ENCODE measurements at regions not wholly inside any gene's neighbourhood (a gene's known extent, or its start where the extent isn't known, plus 50 kb on each side); places are given as distances from the start of the nearest gene placed in this dataset.

- TF ChIP-seq CTCF (IDR thresholded peaks at IDR 0.05) (no peak), POLR2A (IDR thresholded peaks at IDR 0.05) (no peak)
These were observed 1677.7 kb downstream of the SUCLG1 start for GRCh38 chr2:82781176-82781915.
